GM21447 (cell line): ENCODE measurements at regions not wholly inside any gene's neighbourhood (a gene's known extent, or its start where the extent isn't known, plus 50 kb on each side); places are given as distances from the start of the nearest gene placed in this dataset.
"Not testable (repeated sequence)": the region's sequence is repeated elsewhere in the genome, so short reads cannot be mapped to it uniquely, and the experiment has no call there.

Experiments used
- ATAC-seq: cut with Tn5 transposase; IDR thresholded peaks from one replicate; pipeline ENCODE4 v1.9.1; 2021; ENCODE audit not compliant: unreplicated experiment

DNA sequence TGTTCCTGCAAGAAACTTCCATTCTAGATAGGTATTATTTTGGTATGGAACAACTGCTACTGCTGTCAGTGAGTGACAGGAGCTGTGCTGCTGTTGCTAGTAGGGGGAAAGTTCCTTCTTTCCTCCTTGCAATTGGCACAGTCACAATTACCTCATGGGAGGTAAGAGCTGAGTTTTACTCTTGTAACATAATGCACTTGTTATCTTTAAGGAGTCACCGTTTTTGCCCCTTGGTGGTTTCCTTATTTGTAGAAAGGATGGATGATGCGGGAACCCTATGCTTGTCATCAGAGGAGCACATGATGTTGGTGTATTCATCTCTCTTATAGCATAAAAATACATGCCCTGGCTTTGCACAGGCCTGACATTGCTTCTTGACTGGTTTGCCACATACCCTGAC is 234.7 kb upstream of the NPY start:
- ATAC-seq, result no peak

- no peak for ATAC-seq
These were observed 232.9 kb upstream of the NPY start for GRCh38 chr7:24050991-24051560.

GRCh38 chr7:24051651-24052050 is 232.3 kb upstream of the NPY start:
- no peak for ATAC-seq

DNA sequence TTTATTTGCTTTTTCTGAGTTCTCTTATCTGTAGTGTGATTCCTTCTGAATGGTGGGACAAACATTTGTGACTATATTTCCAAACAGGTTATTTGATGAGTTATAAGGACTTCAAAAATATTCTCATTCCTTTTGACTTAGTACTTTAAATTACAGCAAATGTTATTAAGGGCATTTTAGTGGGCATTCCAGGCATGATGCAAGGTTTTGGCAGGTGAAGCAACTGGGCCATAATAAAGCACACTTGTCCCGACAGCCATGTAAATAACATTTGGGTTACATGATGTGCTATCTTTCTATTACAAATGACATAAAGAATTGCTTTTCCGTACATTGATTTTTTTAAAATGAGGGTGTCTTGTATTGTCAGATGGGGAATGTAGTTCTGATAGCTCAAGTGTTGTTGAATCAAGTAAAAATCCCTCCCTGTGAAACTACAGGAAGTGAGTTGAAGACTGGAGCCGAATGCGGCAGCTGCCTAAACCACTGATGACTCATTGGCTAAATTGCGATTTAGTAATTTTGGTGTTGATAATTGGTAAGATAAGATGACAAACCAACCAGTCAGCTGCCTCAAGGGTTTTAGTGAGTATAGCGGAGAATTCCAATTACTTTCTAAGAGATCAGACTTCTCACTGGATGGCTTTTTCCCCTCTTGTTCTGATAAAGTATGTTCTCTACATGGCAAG is 231.3 kb upstream of the NPY start:
- ATAC-seq, result no peak

- no peak for ATAC-seq
These were observed 229.8 kb upstream of the NPY start for GRCh38 chr7:24054236-24054635.

DNA sequence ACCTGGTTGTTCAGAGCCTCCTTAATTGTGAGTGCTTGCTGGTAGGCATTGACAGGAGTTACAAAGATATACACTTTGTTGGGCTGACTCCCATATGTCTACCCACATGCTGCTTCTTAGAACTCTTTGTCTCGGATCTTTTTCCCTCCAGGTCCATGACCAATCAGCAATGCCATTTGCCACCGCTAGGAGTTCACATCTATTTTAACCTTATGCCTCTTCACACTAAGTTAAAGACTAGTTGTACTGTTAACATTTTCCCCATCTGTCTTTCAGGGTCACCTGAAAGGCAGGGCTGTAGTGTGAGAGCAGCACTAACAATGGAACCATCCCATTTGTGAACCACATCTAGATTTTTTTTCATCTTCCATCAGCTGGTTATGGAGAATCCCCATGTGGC is 226.7 kb upstream of the NPY start:
- ATAC-seq, result no peak

- no peak for ATAC-seq
These were observed 225.0 kb upstream of the NPY start for GRCh38 chr7:24058953-24059352.

- no peak for ATAC-seq
These were observed 224.2 kb upstream of the NPY start for GRCh38 chr7:24059775-24060174.

GRCh38 chr7:24063721-24064120 is 220.3 kb upstream of the NPY start:
- ATAC-seq, result no peak

- no peak for ATAC-seq
These were observed 214.2 kb upstream of the NPY start for GRCh38 chr7:24069751-24070150.

DNA sequence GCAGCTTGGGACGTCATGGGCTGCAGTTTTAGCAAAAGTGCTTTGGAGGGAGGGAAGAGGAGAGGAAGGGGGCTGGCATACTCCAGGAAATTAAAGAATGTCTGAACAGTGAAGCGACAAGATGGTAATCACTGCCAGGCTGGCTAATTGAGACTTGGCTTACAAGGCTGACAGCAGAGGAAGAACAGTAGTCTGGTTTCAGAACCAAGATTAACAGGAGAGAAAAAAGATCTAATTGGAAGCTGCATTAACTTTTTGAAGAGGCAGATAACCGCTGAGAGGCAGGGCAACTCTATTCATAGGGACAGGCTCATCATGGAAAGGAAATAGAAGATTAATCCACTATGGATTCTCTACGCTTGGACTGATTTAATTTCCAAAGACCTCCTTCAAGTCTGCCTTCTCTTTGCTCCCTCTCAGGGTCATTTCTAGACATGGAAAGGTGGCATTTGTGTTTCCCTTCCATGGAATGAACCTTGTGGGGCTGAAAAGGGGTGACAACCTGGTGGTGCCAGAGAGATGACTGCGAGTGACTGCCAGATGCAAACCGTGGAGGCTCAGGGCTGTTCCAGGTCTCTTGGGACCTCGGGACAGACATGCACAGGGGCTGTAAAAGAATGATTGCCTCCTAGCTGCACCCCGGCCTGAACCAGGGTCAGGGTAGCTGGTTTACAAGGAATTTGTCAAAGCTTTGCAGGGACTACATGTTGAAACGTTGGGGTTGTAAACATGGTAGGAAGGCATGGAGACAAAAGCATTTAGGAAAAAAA is 210.2 kb upstream of the NPY start:
- no peak for ATAC-seq

DNA sequence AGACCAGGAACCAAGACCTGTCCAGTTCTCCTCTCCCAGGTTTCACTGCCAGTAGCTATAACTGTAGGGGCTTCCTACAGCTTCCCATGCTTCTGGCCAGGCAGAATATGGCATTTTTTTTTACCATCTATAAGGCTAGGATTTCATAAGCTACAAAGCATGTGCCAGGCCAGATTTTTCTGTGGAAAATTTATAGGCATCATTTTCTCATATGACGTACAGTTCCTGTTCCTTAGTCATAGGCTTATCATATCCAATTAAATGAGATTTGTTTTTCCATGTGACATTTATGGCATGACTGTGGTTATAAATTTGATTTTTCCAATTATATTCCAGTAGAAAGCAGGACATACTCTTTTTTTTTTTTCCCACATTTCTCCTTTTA is 208.6 kb upstream of the NPY start:
- ATAC-seq, result no peak

- ATAC-seq, result no peak
These were observed 201.2 kb upstream of the NPY start for GRCh38 chr7:24082826-24083225.

- ATAC-seq, result no peak
These were observed 181.0 kb upstream of the NPY start for GRCh38 chr7:24102988-24103387.

DNA sequence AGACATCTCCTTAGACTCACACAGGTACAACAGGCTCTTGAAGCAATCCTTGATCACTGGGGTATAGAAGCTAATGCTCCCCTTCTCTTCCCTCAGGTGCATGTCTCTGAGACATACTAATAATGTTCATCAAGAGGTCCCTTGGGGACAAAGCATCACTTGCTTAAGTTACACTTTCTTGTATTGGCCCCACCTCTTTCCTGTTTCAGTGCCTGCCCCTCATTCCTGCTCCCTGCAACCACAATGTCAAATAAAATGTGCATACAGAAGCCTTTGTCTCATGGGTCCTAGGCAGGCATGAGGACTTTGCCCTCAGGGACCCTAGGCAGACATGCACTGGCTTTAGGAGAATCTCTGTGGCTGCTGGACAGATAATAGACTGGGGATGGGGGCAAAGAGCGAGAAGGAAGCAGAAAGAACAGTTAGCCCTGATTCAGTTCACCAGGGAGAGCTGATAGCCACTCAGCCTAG is 175.0 kb upstream of the NPY start:
- peak; percentile 90 for ATAC-seq

DNA sequence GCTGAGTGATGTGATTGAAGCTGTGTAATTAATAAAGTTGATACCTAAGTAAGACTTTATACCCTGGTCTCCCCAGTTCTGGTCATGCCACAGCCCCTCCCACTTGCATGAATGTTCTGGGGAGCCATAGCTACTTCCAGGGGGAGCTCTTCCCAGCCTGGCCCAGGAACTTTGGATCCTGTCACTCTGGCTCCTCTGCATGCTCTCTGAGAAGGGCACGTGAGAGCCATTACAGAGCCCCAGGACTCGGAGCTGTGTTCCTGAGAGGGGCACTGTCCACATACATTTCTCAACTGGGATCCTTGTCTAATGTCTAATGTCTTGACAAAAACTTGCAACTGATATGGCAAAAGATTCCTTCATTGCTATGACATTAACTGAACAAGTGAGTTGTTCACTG is 173.9 kb upstream of the NPY start:
- no peak for ATAC-seq

GRCh38 chr7:24113506-24113905 is 170.5 kb upstream of the NPY start:
- ATAC-seq, result no peak

- no peak for ATAC-seq
These were observed 168.3 kb upstream of the NPY start for GRCh38 chr7:24115661-24116060.

DNA sequence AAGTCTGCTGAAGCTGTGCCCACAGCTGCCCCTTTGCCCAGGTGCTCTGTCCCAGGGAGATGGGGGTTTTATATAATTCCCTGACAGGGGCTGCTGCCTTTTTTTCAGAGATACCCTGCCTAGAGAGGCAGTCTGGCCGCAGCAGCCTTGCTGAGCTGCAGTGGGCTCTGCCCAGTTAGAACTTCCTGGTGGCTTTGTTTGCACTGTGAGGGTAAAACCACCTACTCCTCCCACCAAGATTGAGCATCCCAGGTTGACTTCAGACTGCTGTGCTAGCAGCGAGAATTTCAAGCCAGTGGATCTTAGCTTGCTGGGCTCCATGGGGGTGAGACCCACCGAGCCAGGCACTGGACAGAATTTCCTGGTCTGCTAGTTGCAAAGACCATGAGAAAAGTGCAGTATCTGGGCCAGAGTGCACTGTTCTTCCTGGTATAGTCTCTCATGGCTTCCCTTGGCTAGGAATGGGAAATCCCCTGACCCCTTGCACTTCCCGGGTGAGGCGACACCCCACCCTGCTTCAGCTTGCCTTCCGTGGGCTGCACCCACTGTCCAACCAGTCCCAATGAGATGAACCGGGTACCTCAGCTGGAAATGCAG is 166.0 kb upstream of the NPY start:
- ATAC-seq, result not testable (repeated sequence)

GRCh38 chr7:24119852-24120251 is 164.1 kb upstream of the NPY start:
- ATAC-seq, result no peak

- ATAC-seq, result no peak
These were observed 160.9 kb upstream of the NPY start for GRCh38 chr7:24123076-24123475.

DNA sequence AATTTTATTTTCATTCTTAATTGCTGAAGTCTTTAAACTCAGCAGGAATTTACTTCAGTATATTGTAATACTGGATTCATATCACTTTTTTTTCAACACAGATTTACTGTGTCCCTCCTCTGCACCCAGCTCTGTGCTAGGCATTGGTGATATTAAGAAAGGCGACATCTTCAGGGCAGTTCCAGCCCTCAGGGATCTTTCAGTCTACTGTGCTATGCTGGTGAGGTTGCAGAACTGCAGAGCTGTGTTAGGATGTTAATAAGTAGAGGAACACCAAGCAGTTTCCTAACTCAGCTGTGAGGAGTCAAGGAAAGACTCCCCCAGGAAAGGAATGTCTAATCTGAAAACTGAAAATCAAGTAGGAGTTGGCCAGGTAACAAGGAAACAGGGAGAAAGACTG is 158.2 kb upstream of the NPY start:
- no peak for ATAC-seq
